NT2/D1 (cell line): ENCODE measurements at regions not wholly inside any gene's neighbourhood (a gene's known extent, or its start where the extent isn't known, plus 50 kb on each side); places are given as distances from the start of the nearest gene placed in this dataset.

Source experiments
- SUZ12 ChIP-seq: IDR thresholded peaks from 2 replicates; pipeline ENCODE4 v1.6.1; 2011; ENCODE audit not compliant: insufficient read length, insufficient read depth; ENCODE audit errors: extremely low read depth
- YY1 ChIP-seq: IDR thresholded peaks from 2 replicates; pipeline ENCODE4 v1.6.1; 2011; ENCODE audit not compliant: insufficient read length, insufficient read depth
- ZNF274 ChIP-seq: IDR thresholded peaks from 2 replicates; pipeline ENCODE4 v1.6.1; 2011; ENCODE audit warnings: mild to moderate bottlenecking, low read depth, low read length

DNA sequence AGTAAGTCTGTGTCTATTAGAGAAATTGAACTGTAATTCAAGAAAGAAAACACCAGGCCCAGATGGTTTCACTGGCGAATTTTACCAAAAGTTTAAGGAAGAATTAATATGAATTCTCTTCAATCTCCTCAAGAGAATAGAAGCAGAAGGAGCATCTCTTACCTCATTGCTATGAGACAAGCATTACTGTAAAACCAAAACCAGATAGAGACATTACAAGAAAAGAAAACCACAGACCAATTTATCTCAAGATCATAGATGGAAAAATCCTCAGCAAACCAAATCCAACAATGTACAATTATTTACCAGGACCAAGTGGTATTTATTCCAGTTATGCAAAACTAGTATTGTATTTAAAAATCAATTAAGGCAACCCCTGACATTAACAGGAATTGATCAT, 160.6 kb downstream of the LIPI start:
- TF ChIP-seq YY1 (no peak), ZNF274 (no peak), SUZ12 (no peak)
